M059J (cell line): ENCODE measurements at regions not wholly inside any gene's neighbourhood (a gene's known extent, or its start where the extent isn't known, plus 50 kb on each side); places are given as distances from the start of the nearest gene placed in this dataset.

Experiments used
- DNase-seq: peaks from one replicate; pipeline ENCODE4 v3.0.0-alpha.2; 2012; ENCODE audit warnings: low read depth

DNA sequence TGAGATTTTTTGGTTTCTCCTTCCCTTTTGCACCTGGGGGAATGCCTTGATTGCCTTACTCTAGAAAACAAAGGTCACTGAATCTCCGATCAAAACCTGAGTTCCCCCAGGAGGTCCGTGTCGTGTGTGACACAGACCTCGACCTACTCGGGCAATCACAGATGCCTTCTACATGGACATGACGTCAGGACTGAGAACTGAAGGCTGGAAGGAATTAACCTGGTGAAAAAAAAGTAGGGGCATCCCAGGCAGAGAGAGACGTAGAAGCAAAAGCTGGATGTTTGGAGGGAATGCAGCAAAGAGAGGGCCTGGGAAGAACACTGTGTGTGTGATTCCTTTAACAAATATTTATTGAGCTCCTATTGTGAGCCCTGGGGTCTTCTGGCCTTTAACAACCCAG lies 178.0 kb downstream of the PRDM2 start:
- DNase-seq: no peak

DNA sequence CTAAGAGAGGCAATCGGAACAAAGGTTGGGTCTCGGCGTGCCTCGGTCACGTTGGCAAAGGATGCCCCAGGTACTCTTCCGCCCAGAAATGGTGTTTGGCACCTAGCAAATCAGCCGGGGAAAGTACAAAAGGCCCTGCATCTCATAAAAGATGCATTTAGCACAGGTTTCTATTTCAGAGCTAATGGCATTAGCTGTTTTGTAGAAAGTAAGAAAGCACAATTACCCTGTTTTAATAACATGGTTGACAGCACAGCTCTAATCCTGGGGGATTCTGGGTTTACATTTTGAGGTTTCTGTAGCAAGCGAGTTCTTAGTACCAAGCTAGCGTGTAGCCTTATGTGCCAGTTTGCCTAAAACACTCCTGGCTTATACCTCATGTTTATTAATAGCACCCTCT lies 178.5 kb downstream of the PRDM2 start:
- no peak for DNase-seq

DNA sequence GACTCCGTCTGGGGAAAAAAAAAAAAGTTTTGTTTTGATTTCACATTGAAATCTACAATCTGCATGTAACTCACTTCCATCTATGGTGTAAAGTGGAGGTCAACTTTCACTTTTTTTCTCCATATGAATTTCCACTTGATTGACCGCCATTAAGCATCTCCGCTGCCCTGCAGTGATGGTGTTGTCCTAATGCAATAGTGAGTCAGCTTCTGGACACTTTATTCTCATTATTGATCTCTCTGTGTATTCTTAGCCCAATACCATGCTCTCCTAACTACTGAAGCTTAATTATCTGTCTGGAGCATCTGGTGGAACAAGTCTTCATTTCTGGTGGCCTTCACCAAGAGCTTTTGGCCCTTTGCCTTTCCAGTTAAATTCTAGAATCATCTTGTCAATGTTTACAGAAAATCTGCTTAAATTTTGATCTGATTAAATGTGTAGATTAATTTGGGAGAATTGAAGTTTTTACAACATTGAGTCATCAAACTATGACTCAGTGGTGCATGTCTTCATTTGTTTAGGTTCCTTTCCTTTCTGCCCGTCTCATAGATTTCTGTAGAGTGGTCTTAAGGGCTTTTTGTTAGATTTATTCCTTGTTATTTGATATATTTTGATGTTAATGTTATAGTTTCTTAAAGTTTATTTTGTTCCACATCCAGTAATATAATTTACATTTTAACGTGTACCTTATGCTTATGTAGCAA lies 181.5 kb downstream of the PRDM2 start:
- peak; percentile 4 for DNase-seq

DNA sequence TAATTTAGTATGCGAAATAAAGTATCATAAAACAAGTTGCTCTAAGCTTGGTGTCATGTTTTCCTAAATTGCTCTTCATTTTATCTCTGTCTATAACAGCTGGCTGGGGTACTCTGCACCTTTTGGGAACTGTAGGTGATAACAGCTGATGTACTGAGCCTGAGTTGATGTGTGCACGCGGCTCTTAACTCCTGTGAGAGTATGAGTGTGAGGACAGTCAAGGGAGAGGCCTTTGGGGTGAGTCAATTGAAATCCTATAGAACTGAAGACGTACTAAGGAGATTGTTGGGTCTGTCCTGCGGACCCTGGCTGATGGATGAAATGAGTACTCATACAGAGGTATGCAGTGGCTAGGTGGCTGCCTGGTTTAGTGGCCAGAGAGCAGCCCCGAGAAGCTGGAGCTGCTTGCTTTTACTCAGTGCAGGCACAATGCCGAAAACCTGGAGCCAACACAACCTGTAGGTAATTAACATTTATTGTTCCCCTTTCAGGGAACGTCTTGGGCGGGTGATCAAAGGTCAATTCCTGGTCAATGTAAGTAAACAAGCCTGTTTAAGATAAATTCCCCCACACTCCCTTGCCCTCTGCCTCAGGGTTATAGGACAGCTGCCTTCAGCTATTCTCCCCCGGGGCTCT lies 188.5 kb downstream of the PRDM2 start:
- DNase-seq: no peak

DNA sequence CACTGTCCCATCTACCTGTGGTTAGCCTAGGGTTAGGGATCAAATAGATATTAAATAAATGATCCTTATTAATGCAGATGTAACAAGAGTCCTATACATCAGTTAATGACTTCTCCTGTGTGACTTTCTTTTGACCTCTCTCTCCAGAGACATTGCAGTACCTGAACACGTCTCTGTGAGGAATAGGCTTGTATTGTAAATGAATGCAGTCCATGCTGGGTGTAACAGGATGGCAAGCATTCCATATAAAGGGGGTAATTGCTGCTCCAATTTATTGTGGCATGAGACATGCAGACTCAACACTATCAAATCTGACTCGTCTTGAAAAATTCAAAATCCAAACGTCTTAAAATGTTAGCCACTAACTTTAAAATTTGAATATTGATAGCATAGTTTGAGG lies 189.5 kb downstream of the PRDM2 start:
- DNase-seq: no peak

DNA sequence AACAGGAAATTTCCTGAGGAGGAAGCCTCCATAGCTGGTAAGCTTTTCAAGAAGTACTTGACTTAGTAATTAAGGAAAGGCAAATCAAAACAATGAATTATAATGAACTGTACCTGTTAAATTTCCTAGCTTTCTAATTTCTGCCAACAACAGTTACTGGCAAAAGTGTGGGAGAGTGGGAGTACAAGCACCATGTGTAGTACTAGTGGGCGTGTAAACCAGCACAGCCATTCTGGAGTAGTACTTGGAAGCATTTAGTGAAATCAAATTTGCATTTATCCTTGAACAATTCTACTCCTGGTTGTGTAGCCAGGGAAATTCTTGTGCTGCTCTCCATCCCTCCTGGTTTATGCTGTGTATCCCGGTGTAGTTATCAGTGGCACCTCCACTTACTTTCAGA lies 190.8 kb downstream of the PRDM2 start:
- no peak for DNase-seq

DNA sequence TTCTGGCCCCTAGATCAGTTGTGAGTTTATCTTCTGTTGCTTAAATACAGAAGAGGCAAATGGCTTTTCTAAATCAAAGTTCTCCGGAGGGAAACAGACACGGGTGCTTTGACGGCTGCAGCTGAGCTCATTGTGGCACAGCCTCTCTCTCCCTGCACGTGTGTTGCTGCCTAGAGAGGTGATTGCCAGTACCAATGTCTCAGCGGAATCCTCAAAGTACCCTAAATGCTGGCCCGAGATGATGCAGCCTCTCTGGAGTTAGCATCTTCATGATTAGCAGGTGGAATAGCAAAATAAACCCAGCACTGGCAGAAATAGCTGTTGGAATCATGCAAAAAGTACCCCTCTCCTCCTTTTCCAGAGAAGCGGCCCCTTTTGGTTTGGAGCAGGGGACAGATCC lies 192.2 kb downstream of the PRDM2 start:
- no peak for DNase-seq

DNA sequence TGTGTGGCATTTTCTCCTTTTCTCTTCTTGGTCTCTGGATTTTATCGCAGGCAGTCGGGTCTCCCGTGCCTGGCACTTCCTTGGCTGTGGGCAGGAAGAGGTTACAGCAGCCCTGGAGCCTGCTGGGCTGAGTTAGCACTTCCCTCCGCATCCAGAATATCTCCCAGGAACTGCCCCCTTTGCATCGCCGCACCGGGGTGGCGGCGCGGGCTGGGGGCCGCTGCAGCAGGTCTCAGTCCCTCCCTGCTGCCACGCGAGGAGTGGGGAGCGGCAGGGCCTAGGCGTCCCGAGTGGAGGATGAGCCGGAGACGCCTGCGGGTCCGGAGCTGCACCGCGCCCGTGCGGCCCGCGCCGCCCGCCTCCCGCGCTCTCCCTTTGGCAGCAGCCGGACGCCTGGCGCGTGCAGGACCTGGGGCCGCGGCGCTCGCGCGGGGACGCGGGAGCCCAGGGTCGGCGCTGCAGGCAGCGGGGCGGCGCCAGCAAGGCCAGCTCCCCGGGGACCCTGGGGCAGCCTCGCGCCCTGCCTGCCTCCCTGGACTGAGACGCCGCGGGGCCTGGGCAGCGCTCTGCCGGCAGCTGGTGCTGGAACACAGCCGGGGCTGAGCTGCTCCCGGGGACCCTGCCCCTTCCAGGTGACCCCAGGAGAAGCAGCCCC lies 192.8 kb downstream of the PRDM2 start:
- DNase-seq: no peak

DNA sequence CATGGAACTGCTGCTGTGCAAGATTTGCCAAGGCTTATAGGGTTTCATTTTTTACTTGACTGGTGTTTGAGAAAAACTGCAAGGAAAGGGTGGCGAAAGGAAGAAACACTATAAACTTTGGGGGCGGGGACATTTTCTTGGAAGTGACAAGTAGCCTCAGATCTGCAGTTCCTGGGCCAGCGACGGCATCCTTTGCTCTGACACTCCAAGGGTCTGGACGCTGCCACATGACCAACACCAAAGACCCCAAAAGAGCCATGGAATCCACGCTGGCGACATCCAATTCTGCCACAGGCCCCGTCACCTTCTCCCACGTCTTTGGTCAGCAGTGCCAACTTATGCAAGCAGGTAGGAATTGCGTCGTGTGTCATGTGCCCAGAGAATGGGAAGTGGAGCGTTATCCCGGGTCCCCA lies 193.4 kb downstream of the PRDM2 start:
- no peak for DNase-seq

DNA sequence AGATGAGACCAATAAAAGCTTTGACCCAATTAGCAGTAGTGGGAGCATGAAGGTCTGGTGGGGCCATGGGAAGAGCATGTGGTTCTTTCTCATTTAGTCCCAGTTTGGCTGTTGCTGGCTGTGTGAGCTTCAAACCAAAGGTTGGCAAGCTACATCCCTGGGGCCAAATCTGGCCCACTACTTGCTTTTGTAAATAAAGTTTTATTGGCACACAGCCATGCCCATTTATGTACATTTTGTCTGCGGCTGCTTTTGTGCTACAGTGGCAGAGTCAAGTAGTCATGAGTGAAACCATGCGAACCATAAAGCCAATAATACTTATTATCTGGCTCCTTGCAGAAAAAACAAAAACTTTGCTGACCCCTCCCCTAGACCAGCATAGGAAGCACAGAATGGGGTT lies 196.9 kb downstream of the PRDM2 start:
- DNase-seq: no peak

DNA sequence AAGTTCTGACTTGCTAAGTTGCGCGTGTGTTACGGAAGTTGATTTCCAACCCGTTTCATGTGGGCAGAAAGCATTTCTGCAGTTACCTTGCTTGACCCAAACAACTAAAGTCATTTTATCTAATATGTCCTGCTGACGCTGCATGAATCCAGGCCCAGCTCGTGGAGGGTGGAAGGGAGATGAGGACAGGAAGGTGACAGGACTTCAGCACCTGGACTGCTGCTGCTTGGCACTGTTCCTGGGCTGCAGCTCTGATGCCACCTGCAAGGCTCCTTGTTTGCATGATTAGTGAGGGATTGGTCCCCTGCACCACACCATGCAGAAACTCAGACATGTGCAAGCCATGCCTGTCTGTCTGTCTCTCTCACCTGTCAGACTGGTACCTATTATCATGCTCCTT lies 198.4 kb downstream of the PRDM2 start:
- no peak for DNase-seq

DNA sequence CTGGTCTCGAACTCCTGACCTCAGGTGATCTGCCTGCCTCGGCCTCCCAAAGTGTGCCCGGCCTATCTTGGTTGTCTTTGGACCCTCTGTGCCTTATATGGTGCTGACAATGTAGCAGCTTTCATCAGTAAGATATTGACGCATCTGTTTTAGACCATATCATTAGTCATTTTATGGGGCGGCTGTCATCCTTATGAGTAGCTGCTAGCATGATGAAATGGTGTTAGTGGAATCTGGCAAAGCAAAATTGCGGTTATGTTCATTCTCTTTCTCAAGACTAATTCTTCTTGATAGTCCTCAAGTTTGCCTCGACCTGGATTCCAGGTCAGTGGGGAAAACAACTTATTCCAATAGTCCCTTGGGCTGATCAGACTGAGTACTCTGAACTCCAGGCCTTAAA lies 199.9 kb downstream of the PRDM2 start:
- peak; percentile 54 for DNase-seq

DNA sequence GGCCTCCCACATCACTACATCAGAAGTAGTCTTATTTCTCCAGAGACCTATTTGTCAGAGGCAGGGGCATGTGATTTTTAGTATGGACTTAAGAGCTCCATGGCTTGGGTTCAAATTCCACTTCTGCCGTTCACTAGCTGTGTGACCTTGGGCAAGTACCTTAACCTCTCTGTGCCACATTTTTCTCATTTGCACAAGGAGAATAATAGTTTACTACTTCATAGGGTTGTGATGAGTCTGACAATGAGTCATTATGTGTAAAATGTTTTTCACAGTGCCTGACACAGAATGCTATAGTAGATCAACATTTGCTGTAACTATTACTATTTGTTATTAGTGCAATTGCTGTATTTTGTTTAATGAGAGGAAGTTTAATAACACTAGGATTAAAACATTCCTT lies 200.6 kb downstream of the PRDM2 start:
- DNase-seq: no peak

DNA sequence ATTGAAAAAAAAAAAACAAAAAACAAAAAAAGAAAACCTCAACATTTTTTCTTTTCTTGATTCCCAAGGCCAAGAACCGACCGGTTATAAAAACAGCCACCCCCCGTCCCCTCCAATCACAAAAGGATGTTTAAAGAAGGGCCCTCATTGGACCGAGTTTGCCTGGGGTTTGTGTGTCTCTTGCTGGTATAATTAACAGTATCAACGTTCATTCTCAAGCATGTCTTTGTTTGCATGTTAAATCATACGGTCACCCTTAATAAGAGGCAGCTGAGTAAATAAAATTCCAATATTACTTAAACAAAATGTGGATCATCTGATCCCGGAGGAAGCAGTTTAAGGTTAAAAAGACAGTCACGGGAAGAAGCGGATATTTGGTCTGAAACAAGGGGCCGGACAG lies 201.1 kb downstream of the PRDM2 start:
- no peak for DNase-seq

DNA sequence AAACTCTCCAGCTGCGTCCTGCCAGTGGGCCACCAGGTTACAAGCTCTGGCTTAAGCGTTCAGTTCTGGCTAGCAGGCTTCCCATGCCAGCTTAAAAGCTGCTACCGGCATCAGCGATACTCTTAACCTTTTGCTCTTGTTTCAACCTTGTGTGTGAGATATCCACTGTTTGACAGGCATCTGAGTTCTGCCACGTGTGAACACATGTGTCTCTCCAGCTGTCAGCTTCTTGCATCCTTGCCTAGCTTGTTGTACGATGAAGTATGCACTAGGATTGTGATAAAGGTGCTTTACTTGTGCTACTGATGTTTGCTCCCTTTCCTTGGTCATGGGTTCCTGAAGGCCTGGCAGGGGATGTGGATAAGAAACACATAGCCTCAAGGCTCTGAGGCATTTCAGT lies 201.6 kb downstream of the PRDM2 start:
- DNase-seq: no peak

DNA sequence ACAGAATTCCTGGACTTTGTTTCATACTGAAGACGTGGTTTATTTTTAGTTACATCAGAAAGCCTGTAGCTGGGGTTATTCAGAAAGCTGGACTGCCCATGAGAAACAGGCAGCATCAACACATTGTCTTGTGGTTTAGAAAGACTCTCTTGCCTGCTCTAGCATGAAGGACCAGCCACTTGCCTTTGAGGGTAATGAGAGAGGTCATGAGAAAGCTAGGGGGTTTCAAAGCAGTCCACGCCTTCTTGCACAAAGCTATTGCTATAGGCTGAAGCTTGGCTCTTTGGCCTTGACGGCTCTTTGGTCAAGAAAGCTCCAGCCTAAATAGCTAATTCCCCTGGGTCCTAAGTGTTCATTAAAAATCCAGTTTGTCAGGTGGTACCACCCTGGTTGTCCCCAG lies 208.1 kb downstream of the PRDM2 start:
- no peak for DNase-seq

DNA sequence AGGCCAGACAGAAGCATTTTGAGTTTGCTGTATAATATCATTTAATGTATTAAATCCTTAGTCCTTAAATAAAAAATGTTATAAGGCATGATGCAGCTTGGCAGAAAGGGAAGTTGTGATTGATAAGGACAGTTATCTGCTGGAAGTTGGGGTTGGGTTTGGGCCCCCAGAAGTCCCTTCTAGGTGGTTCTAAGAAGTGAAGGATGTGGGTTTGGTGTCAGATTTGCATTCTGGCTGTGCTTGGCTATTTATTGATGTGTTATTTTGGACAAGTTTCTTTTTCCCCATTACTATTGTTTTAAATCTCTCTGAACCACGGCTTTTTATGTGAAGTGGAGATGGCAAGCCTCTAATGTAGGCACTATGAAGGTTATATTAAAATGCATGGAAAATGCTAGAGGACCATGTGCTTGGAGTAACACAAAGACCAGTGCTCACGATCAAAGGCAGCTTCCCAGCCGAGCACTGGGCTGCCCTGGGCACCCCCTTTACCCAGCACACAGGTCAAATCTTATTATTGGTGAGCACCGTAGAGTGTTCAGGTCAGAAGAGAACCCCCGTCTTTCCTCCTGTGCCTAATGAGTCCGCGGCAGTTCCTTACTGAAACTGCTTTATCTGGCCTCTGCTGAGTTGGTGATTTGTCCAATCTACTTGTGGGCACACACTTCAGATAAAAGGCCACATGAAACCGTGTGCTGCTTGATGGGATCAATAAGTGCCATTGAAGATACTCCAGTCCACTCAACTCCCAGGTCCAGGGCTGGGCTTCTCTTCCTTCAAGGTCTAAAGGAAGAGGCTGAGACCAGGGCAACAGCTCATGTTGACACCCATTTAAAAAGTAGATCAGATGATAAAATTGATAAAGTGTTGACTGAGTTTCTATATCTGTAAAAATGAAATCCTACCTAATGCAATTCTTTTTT lies 212.0 kb downstream of the PRDM2 start:
- DNase-seq: no peak

DNA sequence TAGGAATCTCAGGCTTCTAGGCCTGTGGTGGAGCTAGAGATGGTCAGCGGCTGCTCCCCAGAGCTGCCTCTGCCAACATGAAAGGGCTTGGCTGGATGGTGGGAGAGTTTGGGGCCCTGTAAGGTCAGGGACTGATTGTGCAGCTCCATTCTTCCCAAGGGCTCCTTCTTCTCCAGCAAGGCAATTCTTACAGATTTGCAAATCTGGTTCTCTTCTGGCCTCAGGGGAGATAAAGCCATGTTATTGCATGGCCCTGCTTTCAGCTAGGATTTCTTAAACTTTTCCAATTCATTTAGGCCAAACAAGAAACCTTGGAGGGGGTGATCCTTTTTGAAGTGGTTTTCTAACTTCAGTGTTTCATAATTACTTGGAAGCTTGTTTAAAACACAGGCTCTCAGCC lies 213.4 kb downstream of the PRDM2 start:
- no peak for DNase-seq

DNA sequence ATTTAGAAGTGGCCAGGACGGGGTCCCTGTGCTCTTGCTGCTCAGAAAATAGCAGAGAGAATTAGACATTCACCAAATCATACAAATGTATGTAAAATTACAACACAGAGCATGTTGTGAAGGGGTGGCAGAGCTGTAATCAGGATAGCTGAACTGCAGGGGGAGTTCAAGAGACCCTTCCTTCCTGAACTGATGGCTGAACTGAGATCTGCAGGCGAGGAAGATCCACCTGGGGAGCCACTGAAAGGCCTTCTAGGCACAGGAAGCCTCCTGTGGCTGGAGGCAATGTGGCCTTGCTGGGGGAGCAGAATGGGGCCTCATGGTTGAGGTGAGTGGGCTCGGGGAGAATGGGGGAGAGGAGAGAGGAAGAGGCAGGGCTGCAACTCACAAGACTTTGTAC lies 216.5 kb downstream of the PRDM2 start:
- no peak for DNase-seq

DNA sequence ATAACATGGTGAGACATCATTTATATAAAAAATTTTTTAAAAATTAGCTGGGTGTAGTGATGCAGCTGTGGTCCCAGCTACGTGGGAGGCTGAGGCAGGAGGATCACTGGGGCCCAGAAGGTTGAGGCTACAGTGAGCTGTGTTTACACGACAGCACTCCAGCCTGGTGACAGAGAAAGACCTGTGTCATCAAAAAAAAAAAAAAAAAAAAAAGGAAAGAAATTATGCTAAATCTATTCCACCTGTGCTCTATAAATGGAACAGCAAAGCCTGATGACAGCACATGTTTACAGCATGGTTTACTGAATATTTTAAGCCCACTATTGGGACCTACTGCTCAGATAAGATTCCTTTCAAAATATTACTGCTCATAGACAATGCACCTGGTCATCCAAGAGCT lies 217.6 kb downstream of the PRDM2 start:
- no peak for DNase-seq

DNA sequence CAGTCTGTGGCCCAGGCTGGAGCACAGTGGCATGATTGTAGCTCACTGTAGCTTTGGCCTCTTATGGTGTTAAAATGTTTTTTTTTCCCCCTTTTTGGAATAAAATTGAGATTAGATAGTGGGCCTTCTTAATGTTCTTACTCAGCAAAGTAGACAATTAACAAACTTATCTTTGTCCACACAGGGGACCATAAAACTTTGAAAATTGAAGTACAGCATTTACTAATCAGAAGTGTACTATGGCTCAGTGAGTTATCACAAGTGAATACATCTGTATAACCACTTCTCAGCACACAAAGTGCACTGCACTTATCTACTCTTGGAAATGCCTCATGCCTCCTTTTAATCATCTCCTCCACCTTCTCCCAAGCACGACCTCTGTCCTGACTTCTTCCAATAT lies 218.9 kb downstream of the PRDM2 start:
- no peak for DNase-seq

DNA sequence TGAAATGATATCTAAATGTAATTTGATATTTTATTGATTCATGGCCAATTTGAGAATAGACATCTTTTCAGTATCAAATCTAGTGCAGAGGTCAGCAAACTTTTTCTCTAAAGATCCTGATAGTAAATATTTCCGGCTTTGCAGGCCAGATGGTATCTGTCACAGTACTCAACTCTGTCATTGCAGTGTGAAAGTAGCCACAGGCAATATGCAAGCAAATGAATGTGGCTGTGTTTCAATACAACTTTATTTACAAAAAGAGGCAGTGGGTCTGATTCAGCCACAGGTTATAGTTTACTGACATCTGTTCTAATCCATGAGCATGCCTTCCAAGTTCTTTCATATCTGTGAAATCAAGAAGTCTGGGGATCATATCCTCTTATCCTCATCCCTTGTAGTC lies 221.2 kb downstream of the PRDM2 start:
- DNase-seq: no peak
